Panc1 (cell line): ENCODE measurements at regions not wholly inside any gene's neighbourhood (a gene's known extent, or its start where the extent isn't known, plus 50 kb on each side); places are given as distances from the start of the nearest gene placed in this dataset.

Source experiments
- CTCF ChIP-seq: fragments of 450-650 bp; IDR thresholded peaks from 2 replicates; pipeline ENCODE4 v1.5.1; 2017; ENCODE audit warnings: mild to moderate bottlenecking
- POLR2AphosphoS5 ChIP-seq: IDR thresholded peaks from 2 replicates; pipeline ENCODE4 v1.6.1; 2012; ENCODE audit warnings: mild to moderate bottlenecking, low read depth, low read length, moderate library complexity
- REST ChIP-seq, 2 experiments: IDR thresholded peaks; 2 replicates each; pipeline ENCODE4 v1.6.1; 2011 to 2012; ENCODE audit warnings: low read depth in 2 of 2, control low read depth in 1 of 2, low read length in 1 of 2, mild to moderate bottlenecking in 1 of 2, moderate library complexity in 1 of 2; ENCODE audit not compliant: insufficient read depth in 1 of 2
- SIN3A ChIP-seq: IDR thresholded peaks from 2 replicates; pipeline ENCODE4 v1.6.1; 2012; ENCODE audit warnings: low read depth, mild to moderate bottlenecking, low read length, moderate library complexity, borderline replicate concordance; ENCODE audit not compliant: insufficient read depth

- TF ChIP-seq CTCF (no peak), REST (IDR thresholded peaks at IDR 0.05; ENCODE audit: insufficient read depth in 1 of 2, low read depth in 2 of 2, low read length in 1 of 2) (no peak), POLR2AphosphoS5 (no peak), SIN3A (no peak)
These were observed 423.0 kb downstream of the FUT8 start for GRCh38 chr14:65835501-65835900.
